ENCODE measurements at regions not wholly inside any gene's neighbourhood (a gene's known extent, or its start where the extent isn't known, plus 50 kb on each side); places are given as distances from the start of the nearest gene placed in this dataset.

- no peaks in the 10 kb centered on the region for H3K27me3 ChIP-seq (replicated peaks; ENCODE audit: control insufficient read depth, insufficient read depth, low read length)
- peak; percentile 21 for TF ChIP-seq CTCF (IDR thresholded peaks at IDR 0.05; ENCODE audit: insufficient read depth, low read length, poor library complexity, severe bottlenecking)
- H3K4me3 ChIP-seq (replicated peaks; ENCODE audit: low read depth, low read length), result no peak overlapping the region
- peak; percentile 49 for DNase-seq (ENCODE audit: extremely low read depth, insufficient read length)
- H3K36me3 ChIP-seq (ENCODE audit: control insufficient read depth, insufficient read depth, low read length), result no peaks in the 10 kb centered on the region
Observed at GRCh38 chr18:51767293-51767692, 569.8 kb upstream of the MEX3C start.

- no peak for TF ChIP-seq CTCF (IDR thresholded peaks at IDR 0.05; ENCODE audit: insufficient read depth, low read length, poor library complexity, severe bottlenecking)
- H3K27me3 ChIP-seq (replicated peaks; ENCODE audit: control insufficient read depth, insufficient read depth, low read length), result no peaks in the 10 kb centered on the region
- no peak for DNase-seq (ENCODE audit: extremely low read depth, insufficient read length)
- H3K4me3 ChIP-seq (replicated peaks; ENCODE audit: low read depth, low read length), result no peak overlapping the region
- H3K36me3 ChIP-seq (ENCODE audit: control insufficient read depth, insufficient read depth, low read length), result no peaks in the 10 kb centered on the region
Observed at GRCh38 chr18:51778115-51778514, 561.9 kb upstream of the DCC start.

GRCh38 chr18:51789871-51790270 lies 550.1 kb upstream of the DCC start:
- Histone ChIP-seq H3K36me3 (ENCODE audit: control insufficient read depth, insufficient read depth, low read length) (no peaks in the 10 kb centered on the region), H3K27me3 (replicated peaks; ENCODE audit: control insufficient read depth, insufficient read depth, low read length) (no peaks in the 10 kb centered on the region), H3K4me3 (replicated peaks; ENCODE audit: low read depth, low read length) (no peak overlapping the region)
- no peak for TF ChIP-seq CTCF (IDR thresholded peaks at IDR 0.05; ENCODE audit: insufficient read depth, low read length, poor library complexity, severe bottlenecking)
- no peak for DNase-seq (ENCODE audit: extremely low read depth, insufficient read length)

- Histone ChIP-seq H3K4me3 (replicated peaks; ENCODE audit: low read depth, low read length) (no peak overlapping the region), H3K27me3 (replicated peaks; ENCODE audit: control insufficient read depth, insufficient read depth, low read length) (no peaks in the 10 kb centered on the region), H3K36me3 (ENCODE audit: control insufficient read depth, insufficient read depth, low read length) (no peaks in the 10 kb centered on the region)
- no peak for DNase-seq (ENCODE audit: extremely low read depth, insufficient read length)
- no peak for TF ChIP-seq CTCF (IDR thresholded peaks at IDR 0.05; ENCODE audit: insufficient read depth, low read length, poor library complexity, severe bottlenecking)
Observed at GRCh38 chr18:51801514-51801913, 538.5 kb upstream of the DCC start.

- TF ChIP-seq CTCF (IDR thresholded peaks at IDR 0.05; ENCODE audit: insufficient read depth, low read length, poor library complexity, severe bottlenecking), result no peak
Observed at GRCh38 chr18:51802569-51803428, 537.2 kb upstream of the DCC start.

More at GRCh38 chr18:51802569-51803428, 537.2 kb upstream of the DCC start:
- H3K27me3 ChIP-seq (replicated peaks; ENCODE audit: control insufficient read depth, insufficient read depth, low read length), result no peaks in the 10 kb centered on the region
- H3K4me3 ChIP-seq (replicated peaks; ENCODE audit: low read depth, low read length), result no peak overlapping the region
- no peaks in the 10 kb centered on the region for H3K36me3 ChIP-seq (ENCODE audit: control insufficient read depth, insufficient read depth, low read length)
- DNase-seq (ENCODE audit: extremely low read depth, insufficient read length), result no peak

Data from GM06990 (cell line).